GM19238 (cell line): ENCODE measurements at regions not wholly inside any gene's neighbourhood (a gene's known extent, or its start where the extent isn't known, plus 50 kb on each side); places are given as distances from the start of the nearest gene placed in this dataset.

ENCODE experiments used
- DNase-seq: peaks from one replicate; pipeline ENCODE4 v3.0.0; 2011; ENCODE audit warnings: low spot score; ENCODE audit not compliant: insufficient read length

GRCh38 chr7:148950806-148951205, 66.7 kb upstream of the EZH2 start:
- DNase-seq, result no peak

- DNase-seq, result no peak
Observed at GRCh38 chr7:148944935-148945934, 61.1 kb upstream of the EZH2 start.

GRCh38 chr7:148941598-148942275, 57.6 kb upstream of the EZH2 start:
- no peak for DNase-seq

GRCh38 chr7:148940702-148941597, 56.9 kb upstream of the EZH2 start:
- DNase-seq, result peak; percentile 59

GRCh38 chr7:148939128-148939755, 55.2 kb upstream of the EZH2 start:
- DNase-seq, result no peak

GRCh38 chr7:148935451-148935850, 51.4 kb upstream of the EZH2 start:
- DNase-seq, result no peak
